Small intestine (tissue), 7 donors: ENCODE measurements at regions not wholly inside any gene's neighbourhood (a gene's known extent, or its start where the extent isn't known, plus 50 kb on each side); places are given as distances from the start of the nearest gene placed in this dataset.

Source experiments
- DNase-seq, 2 donors: peaks; one replicate each; pipeline versions ENCODE4 v3.0.0 to v3.0.0-alpha.2; 2013
- FAIRE-seq: peaks from 2 replicates; lab custom pipeline; 2012; peaks lifted over from hg19 to GRCh38; lab: Jason Lieb, UNC
- H3K27ac ChIP-seq, 3 donors: one replicate each; pipeline ENCODE4 v1.5.1; 2013; ENCODE audit warnings: low read length in 2 of 3, mild to moderate bottlenecking in 2 of 3, control low read depth in 1 of 3, inconsistent platforms in 1 of 3, low read depth in 1 of 3, moderate library complexity in 1 of 3
- H3K27me3 ChIP-seq, 3 donors: one replicate each; pipeline ENCODE4 v1.6.1; 2013; ENCODE audit warnings: low read length in 3 of 3, inconsistent platforms in 1 of 3; ENCODE audit not compliant: control insufficient read depth in 3 of 3, insufficient read depth in 3 of 3
- H3K36me3 ChIP-seq, 3 donors: one replicate each; pipeline ENCODE4 v1.6.1; 2013; ENCODE audit warnings: low read length in 3 of 3, inconsistent platforms in 1 of 3, low read depth in 1 of 3, mild to moderate bottlenecking in 1 of 3, moderate library complexity in 1 of 3; ENCODE audit not compliant: control insufficient read depth in 3 of 3, insufficient read depth in 2 of 3
- H3K4me1 ChIP-seq, 3 donors: one replicate each; pipeline ENCODE4 v1.6.1; 2013; ENCODE audit warnings: low read length in 2 of 3, inconsistent platforms in 1 of 3, low read depth in 1 of 3, mild to moderate bottlenecking in 1 of 3, moderate library complexity in 1 of 3; ENCODE audit not compliant: control insufficient read depth in 3 of 3, insufficient read depth in 2 of 3
- H3K4me3 ChIP-seq, 3 donors: one replicate each; pipeline ENCODE4 v1.5.1; 2013; ENCODE audit warnings: low read length in 3 of 3, control low read depth in 1 of 3, inconsistent platforms in 1 of 3, low read depth in 1 of 3, mild to moderate bottlenecking in 1 of 3, moderate library complexity in 1 of 3
- H3K9me3 ChIP-seq, 2 donors: one replicate each; pipeline ENCODE4 v1.6.1; 2013; ENCODE audit warnings: low read depth in 1 of 2, low read length in 1 of 2; ENCODE audit not compliant: control insufficient read depth in 2 of 2, insufficient read depth in 1 of 2
- WGBS, 3 donors: extraction: QIAGEN DNeasy Blood & Tissue Kit; methylation state at CpG; one replicate each; pipeline ENCODE4 v1.1.7; 2013; 5-methylcytosine and 5-hydroxymethylcytosine counted together
- donor health status: healthy with polysubstance abuse.
- donor health status: control.
- donor health status: control.
- donor health status: Bipolar disorder and iron deficiency.
- donor health status: healthy.

DNA sequence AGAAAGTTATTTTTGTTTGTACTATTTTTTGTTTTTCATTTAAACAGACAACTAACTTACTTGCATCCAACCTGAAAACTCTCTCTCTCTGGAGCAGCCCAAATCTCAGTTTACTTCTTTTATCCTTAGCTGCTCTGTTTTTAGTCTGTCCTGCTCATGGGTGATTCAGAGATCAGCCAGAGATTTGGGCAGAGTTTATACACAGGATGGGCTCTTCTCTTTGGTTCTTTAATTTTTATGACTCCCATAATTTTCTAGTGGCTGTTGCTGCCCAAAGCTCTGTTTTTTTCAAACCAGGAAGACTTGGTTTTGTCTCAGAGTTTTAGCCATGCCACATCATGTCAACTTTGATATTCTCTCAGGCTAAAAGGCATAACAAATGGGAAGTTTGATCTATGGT is 86.8 kb upstream of the CD55 start:
- Histone ChIP-seq H3K4me1 (peaks cover 0 to under 1% (median 0%) of the 10 kb centered on the region in 3 donors), H3K4me3 (no peak overlapping the region), H3K9me3 (no peaks in the 10 kb centered on the region), H3K27me3 (no peaks in the 10 kb centered on the region), H3K27ac (no peak overlapping the region), H3K36me3 (no peaks in the 10 kb centered on the region)
- DNase-seq (no peak), FAIRE-seq (no peak)

DNA sequence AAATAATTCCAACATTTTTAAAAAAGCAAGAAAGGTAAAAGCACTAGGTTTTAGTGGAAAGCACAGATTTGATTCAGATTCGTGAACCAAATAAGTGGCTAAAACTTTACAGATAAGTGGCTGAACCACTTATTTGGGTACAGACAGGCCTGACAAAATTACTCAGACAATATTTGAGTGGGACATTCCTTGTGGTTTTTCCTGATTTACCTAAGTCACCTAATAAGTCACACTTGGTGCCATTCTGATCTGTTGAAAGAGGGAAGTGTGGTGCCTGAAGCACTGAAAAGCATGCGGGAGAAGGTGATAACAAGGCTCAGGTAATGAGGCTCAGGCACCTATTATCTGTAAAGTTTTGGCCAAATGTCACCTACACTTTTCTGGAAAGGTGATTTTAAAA is 81.6 kb upstream of the CD55 start:
- WGBS, 3 donors = 51 to 82% (median 60%) methylated on average over 2 of the region's 2 CpGs
- Histone ChIP-seq H3K4me3 (no peak overlapping the region), H3K27me3 (no peaks in the 10 kb centered on the region), H3K9me3 (no peaks in the 10 kb centered on the region), H3K4me1 (peaks cover 0 to 17% (median 3%) of the 10 kb centered on the region in 3 donors), H3K27ac (peak overlapping the region in 2 of 3 donors; percentile 26 to 44), H3K36me3 (no peaks in the 10 kb centered on the region)
- no peak for DNase-seq
- no peak for FAIRE-seq

DNA sequence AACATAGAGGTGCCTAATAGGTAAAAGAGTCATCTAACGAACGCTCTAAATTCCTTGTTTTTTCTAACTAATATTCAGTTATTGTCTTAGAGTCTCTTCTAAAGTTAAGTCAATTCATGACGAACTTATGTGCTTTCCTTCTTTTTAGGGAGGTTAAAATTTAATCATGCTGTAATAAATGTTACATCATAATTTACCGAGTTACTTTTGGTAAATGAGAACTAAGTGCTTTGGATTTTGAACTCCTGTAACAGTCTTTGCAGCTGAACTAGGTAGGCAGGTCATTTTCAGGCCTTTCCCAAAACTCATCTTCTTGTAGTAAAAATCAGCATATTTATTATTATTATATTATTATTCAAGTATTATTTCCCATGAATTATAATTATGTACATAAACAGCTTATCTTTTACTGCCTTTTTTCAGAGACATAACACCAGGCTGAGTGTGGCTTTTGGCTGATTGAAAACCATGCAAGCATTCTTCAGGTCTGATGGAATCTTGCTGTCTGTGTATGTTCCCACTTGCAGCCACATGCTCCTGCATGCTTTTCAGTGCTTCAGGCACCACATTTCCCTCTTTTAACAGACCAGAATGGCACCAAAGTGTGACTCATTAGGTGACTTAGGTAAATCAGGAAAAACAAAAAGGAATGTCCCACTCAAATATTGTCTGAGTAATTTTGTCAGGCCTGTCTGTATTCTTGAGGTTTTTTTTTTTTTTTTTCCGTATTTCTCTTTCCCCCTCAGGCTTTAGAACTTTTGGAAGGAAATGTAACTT is 81.0 kb upstream of the CD55 start:
- WGBS, 3 donors = 23 to 60% (median 27%) methylated on average over 5 of the region's 5 CpGs
- Histone ChIP-seq H3K9me3 (no peaks in the 10 kb centered on the region), H3K27ac (peak overlapping the region in 2 of 3 donors; percentile 20 to 40), H3K4me1 (peaks cover 0 to 17% (median 3%) of the 10 kb centered on the region in 3 donors), H3K36me3 (no peaks in the 10 kb centered on the region), H3K4me3 (no peak overlapping the region), H3K27me3 (no peaks in the 10 kb centered on the region)
- DNase-seq = peak; percentile 21 to 52
- FAIRE-seq = no peak

GRCh38 chr1:207241164-207241934 is 80.1 kb upstream of the CD55 start:
- DNase-seq = peak; percentile 51 to 74
- Histone ChIP-seq H3K36me3 (no peaks in the 10 kb centered on the region), H3K4me3 (no peak overlapping the region), H3K9me3 (no peaks in the 10 kb centered on the region), H3K27ac (peak overlapping the region in 1 of 3 donors; percentile 40), H3K4me1 (peaks cover 0 to 17% (median 3%) of the 10 kb centered on the region in 3 donors), H3K27me3 (no peaks in the 10 kb centered on the region)
- no peak for FAIRE-seq
- 29 to 57% (median 34%) methylated on average over 5 of the region's 5 CpGs for WGBS, 3 donors

DNA sequence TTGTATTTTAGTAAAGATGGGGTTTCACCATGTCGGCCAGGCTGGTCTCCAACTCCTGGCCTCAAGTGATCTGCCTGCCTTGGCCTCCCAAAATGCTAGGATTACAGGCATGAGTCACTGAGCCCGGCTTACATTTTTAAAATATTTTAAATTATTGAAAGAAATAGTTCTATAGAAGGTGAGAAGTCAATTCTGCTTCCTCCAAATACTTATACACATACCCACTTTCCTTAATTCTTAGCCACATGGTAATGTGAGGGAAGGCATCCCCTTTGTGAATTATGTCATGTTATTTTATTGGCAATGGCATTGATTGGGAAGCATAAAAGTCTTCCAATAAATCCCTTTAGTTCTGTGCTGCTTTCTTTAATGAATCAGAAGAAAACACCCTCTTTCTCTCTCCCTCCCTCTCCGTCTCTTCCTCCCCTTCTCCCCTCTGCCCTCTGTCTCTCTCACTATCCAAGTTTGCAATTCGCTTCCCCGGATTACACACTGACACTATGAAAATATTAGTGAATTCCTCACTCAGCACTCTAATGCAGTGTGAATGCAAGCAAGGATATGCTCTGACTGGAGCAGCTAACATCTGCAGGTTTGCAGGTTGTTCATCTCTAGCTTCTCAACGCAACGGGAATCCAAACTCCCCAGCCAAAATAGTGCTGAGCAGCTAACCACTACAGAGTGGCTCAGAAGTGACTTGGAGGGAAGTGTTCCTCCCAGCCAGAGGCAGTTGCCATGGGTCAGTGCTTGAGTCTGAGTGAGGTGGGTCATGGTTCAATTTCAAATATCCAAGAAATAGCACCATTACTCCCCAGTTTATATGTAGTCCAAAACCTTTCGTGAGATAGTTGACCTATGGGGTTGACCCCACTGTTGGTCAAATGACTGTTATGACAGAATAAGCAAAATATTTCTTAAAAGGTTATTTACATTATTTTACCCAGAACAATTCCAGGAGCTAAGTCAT is 77.8 kb upstream of the CD55 start:
- DNase-seq = no peak
- Histone ChIP-seq H3K27me3 (no peaks in the 10 kb centered on the region), H3K27ac (no peak overlapping the region), H3K9me3 (no peaks in the 10 kb centered on the region), H3K4me1 (peaks cover 0 to 17% (median 3%) of the 10 kb centered on the region in 3 donors), H3K4me3 (no peak overlapping the region), H3K36me3 (no peaks in the 10 kb centered on the region)
- 79 to 90% (median 88%) methylated on average over 8 of the region's 8 CpGs for WGBS, 3 donors
- FAIRE-seq = no peak

DNA sequence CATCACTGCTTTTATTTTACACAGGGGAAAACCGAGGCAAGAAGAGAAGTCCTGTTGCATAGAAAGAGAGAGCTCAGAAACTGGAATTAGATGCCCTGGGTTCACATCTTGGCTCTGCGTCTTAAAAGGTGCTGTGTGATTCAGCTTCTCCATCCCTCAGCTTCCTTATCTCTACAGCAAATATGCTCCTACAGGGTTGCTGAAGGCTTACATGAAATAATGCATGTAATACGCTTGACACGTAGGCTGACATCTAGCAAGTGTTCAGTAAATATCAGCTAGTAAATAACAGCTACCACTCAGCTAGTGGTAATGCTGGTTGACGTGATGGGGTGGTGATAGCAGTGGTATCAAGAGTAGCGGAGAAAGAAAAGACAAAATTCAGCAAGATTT is 77.1 kb upstream of the CD55 start:
- no peaks in the 10 kb centered on the region for H3K36me3 ChIP-seq
- DNase-seq = no peak
- WGBS, 3 donors = 87 to 93% (median 92%) methylated on average over 6 of the region's 6 CpGs
- peaks cover 0 to 17% (median 3%) of the 10 kb centered on the region in 3 donors for H3K4me1 ChIP-seq
- H3K27ac ChIP-seq = no peak overlapping the region
- FAIRE-seq = no peak
- no peaks in the 10 kb centered on the region for H3K9me3 ChIP-seq
- H3K4me3 ChIP-seq = no peak overlapping the region
- no peaks in the 10 kb centered on the region for H3K27me3 ChIP-seq

- FAIRE-seq = no peak
- H3K9me3 ChIP-seq = no peaks in the 10 kb centered on the region
- no peak overlapping the region for H3K27ac ChIP-seq
- 58 to 63% (median 58%) methylated on average over 2 of the region's 2 CpGs for WGBS, 3 donors
- H3K27me3 ChIP-seq = no peaks in the 10 kb centered on the region
- H3K4me3 ChIP-seq = no peak overlapping the region
- peaks cover 0 to 12% (median 3%) of the 10 kb centered on the region in 3 donors for H3K4me1 ChIP-seq
- H3K36me3 ChIP-seq = no peaks in the 10 kb centered on the region
- no peak for DNase-seq
Observed at GRCh38 chr1:207245124-207245523, 76.4 kb upstream of the CD55 start.
